ENCODE measurements at regions not wholly inside any gene's neighbourhood (a gene's known extent, or its start where the extent isn't known, plus 50 kb on each side); places are given as distances from the start of the nearest gene placed in this dataset.

DNA sequence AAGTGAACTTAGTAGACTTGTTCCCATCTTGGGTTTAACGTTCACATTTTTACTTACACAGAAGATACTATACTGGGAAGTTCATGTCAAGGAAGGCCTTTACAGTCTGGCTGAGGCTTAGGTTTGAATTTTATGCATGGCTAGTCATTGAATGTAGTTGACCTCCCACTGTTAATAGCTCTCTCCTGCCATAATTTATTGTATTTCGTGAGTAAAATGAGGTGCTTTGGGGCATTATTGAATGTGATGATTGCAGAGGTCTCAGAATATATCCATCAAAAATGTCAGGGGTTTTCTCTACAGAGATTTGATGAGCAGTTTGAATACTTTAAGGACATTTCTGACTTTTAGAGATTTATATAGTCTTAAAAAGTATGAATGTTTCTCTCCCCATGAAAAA lies 356.6 kb upstream of the GRM7 start:
- Mint-ChIP-seq H3K36me3 (no peaks in the 10 kb centered on the region), H3K27ac (no peak overlapping the region), H3K9me3 (peaks cover 7 to 12% (median 9%) of the 10 kb centered on the region in 7 donors), H3K27me3 (ENCODE audit: low read depth in 3 of 3) (no peaks in the 10 kb centered on the region), H3K4me1 (no peaks in the 10 kb centered on the region), H3K4me3 (no peak overlapping the region)
- Histone ChIP-seq H3K36me3 (replicated peaks in 1 of 2; ENCODE audit: control insufficient read depth in 1 of 2, insufficient read depth in 2 of 2, low read length in 2 of 2) (no peaks in the 10 kb centered on the region), H3K9me3 (replicated peaks in 1 of 2; ENCODE audit: control insufficient read depth in 1 of 2, insufficient read depth in 1 of 2, low read length in 2 of 2) (peaks cover 4 to 26% of the 10 kb centered on the region in 2 donors), H3K4me2 (replicated peaks; ENCODE audit: extremely low read depth, low read length, poor library complexity, severe bottlenecking) (no peak overlapping the region), H2AFZ (ENCODE audit: insufficient read depth, low read depth, low read length, poor library complexity, severe bottlenecking) (no peak overlapping the region), H3K79me2 (ENCODE audit: insufficient read depth, low read length) (no peaks in the 10 kb centered on the region), H3K27ac (ENCODE audit: low read depth in 1 of 2, low read length in 2 of 2) (no peak overlapping the region), H3K4me1 (ENCODE audit: control insufficient read depth in 1 of 2, insufficient read depth in 2 of 2, low read length in 2 of 2) (no peaks in the 10 kb centered on the region), H4K20me1 (ENCODE audit: insufficient read depth, low read length) (no peaks in the 10 kb centered on the region), H3K4me3 (replicated peaks in 1 of 3; ENCODE audit: low read depth in 2 of 3, low read length in 3 of 3) (no peak overlapping the region), H3K27me3 (ENCODE audit: control insufficient read depth in 2 of 2, insufficient read depth in 2 of 2, low read length in 2 of 2) (no peaks in the 10 kb centered on the region), H3K9ac (ENCODE audit: insufficient read depth, low read length, poor library complexity, severe bottlenecking) (no peak overlapping the region)
- TF ChIP-seq, protein P1, sequence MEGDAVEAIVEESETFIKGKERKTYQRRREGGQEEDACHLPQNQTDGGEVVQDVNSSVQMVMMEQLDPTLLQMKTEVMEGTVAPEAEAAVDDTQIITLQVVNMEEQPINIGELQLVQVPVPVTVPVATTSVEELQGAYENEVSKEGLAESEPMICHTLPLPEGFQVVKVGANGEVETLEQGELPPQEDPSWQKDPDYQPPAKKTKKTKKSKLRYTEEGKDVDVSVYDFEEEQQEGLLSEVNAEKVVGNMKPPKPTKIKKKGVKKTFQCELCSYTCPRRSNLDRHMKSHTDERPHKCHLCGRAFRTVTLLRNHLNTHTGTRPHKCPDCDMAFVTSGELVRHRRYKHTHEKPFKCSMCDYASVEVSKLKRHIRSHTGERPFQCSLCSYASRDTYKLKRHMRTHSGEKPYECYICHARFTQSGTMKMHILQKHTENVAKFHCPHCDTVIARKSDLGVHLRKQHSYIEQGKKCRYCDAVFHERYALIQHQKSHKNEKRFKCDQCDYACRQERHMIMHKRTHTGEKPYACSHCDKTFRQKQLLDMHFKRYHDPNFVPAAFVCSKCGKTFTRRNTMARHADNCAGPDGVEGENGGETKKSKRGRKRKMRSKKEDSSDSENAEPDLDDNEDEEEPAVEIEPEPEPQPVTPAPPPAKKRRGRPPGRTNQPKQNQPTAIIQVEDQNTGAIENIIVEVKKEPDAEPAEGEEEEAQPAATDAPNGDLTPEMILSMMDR (IDR thresholded peaks at IDR 0.05) = no peak
- intact Hi-C loops (cut with micrococcal nuclease) = no loop called here
- DNase-seq = no peak
- no CpG with 5 or more reads among the region's 2 CpGs for WGBS (ENCODE audit: insufficient coverage)

DNA sequence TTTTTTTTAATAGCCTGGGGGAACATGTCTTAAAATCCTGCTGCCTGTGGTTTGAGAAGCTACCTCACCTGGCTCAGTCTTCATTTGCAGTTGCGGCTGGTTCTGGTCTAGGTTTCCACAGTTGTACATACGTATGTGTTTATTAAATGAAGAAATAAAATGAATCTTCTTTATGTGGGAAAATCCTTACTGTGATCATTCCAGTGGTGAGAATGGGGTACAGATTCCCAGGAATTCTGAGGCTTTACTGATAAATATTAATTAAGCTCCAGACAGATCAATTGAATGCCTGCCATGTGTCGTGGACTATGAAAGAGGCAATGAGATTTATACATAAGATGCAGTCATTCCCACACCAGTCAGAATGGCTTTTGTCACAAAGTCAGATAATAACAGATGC lies 356.1 kb upstream of the GRM7 start:
- no peak overlapping the region for H3K4me3 ChIP-seq (replicated peaks in 1 of 3; ENCODE audit: low read depth in 2 of 3, low read length in 3 of 3)
- H3K36me3 ChIP-seq (replicated peaks in 1 of 2; ENCODE audit: control insufficient read depth in 1 of 2, insufficient read depth in 2 of 2, low read length in 2 of 2) = no peaks in the 10 kb centered on the region
- H3K27me3 Mint-ChIP-seq (ENCODE audit: low read depth in 3 of 3) = no peaks in the 10 kb centered on the region
- H3K27me3 ChIP-seq (ENCODE audit: control insufficient read depth in 2 of 2, insufficient read depth in 2 of 2, low read length in 2 of 2) = no peaks in the 10 kb centered on the region
- no peak overlapping the region for H3K27ac ChIP-seq (ENCODE audit: low read depth in 1 of 2, low read length in 2 of 2)
- 80% methylated on average over 1 of the region's 3 CpGs for WGBS (ENCODE audit: insufficient coverage)
- H3K4me2 ChIP-seq (replicated peaks; ENCODE audit: extremely low read depth, low read length, poor library complexity, severe bottlenecking) = no peak overlapping the region
- TF ChIP-seq, protein P1 (IDR thresholded peaks at IDR 0.05) = no peak
- H3K4me1 Mint-ChIP-seq = no peaks in the 10 kb centered on the region
- H3K4me3 Mint-ChIP-seq = no peak overlapping the region
- H3K4me1 ChIP-seq (ENCODE audit: control insufficient read depth in 1 of 2, insufficient read depth in 2 of 2, low read length in 2 of 2) = no peaks in the 10 kb centered on the region
- H3K9ac ChIP-seq (ENCODE audit: insufficient read depth, low read length, poor library complexity, severe bottlenecking) = no peak overlapping the region
- no peak for DNase-seq
- peaks cover 4 to 12% (median 8%) of the 10 kb centered on the region in 7 donors for H3K9me3 Mint-ChIP-seq
- H3K9me3 ChIP-seq (replicated peaks in 1 of 2; ENCODE audit: control insufficient read depth in 1 of 2, insufficient read depth in 1 of 2, low read length in 2 of 2) = peaks cover 4 to 26% of the 10 kb centered on the region in 2 donors
- no peak overlapping the region for H2AFZ ChIP-seq (ENCODE audit: insufficient read depth, low read depth, low read length, poor library complexity, severe bottlenecking)
- no peaks in the 10 kb centered on the region for H4K20me1 ChIP-seq (ENCODE audit: insufficient read depth, low read length)
- no peaks in the 10 kb centered on the region for H3K79me2 ChIP-seq (ENCODE audit: insufficient read depth, low read length)
- H3K36me3 Mint-ChIP-seq = no peaks in the 10 kb centered on the region
- no peak overlapping the region for H3K27ac Mint-ChIP-seq
- intact Hi-C loops (cut with micrococcal nuclease) = no loop called here
